Stimulated activated CD4-positive, alpha-beta T cell treated with anti-CD3 and anti-CD28 coated beads, Interleukin-2, amount 100 ng/mL, for 4 hours (primary cell): ENCODE measurements at regions not wholly inside any gene's neighbourhood (a gene's known extent, or its start where the extent isn't known, plus 50 kb on each side); places are given as distances from the start of the nearest gene placed in this dataset.

ENCODE experiments used
- DNase-seq: peaks from one replicate; pipeline ENCODE4 v3.0.0-alpha.2; 2020; ENCODE audit warnings: low read depth

DNA sequence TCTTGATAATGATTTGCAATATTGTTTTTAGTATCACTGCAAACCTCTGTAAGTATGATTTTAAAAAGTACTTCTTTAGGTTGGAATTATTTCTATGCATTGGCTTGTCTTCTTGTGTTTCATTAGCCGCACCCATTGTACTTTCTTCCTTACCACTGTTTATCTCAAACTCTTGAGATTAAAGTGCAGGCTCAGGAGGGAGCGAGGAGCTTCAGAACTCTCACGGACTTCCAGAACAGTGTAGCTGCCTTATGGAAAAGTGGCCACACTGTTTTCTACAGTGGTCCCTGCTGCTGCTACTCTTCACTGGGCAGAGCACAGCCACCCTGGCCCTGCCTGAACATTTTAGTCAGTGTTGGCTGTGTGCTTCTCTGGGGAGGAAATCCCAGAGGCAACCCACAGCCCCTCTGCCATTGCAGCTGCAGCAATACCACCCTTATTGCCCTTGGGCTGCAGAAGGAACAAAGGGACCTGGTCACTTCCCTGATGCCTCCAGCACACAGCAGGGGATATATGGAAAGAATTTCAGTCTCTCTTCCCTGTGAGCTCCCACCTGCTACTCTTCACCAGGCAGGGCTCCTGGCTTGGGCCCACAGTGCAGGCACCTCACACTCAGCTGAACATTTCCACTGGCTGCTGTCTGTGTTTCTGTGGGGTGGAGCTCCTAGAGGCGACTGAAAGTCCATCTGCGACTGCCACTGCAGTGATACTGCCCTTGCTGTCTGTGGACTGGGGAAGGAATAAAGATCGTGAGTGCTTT, 91.7 kb upstream of the MAP3K4 start:
- no peak for DNase-seq

DNA sequence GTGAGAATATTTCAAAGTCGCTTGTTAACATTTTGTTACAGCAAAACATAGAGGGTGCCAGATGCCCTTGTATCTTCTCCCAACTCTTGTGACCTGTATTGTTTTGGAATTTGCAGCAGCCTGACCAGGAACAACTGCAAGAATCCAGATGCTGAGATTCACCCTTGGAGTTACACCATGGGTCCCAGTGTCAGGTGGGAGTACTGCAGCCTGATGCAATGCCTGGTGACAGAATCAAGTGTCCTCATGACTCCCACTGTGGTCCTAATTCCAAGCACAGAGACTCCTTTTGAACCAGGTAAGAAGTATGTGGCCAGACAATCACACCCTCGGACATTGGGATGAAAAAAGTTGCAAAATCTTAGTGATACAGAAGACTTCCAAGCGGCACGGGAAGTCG, 79.6 kb upstream of the MAP3K4 start:
- DNase-seq, result no peak

DNA sequence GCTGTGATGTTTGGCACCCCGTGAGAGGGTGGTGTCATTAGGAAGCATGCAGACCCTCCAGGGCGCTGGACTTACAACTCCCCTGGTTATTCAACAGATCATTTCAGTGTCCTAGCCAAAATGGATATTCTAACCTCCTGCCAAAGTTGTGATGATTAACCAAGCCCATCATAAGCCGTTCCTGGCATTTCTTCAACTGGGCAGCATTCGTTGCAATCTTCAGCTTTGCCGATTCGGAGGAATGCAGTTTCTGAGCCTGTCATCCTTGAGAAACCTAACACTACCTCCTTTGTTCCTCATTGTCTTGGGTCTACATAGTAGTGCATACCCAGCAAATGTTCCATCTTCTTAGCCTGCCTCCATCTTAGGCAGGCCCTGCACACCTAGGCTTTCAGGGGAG, 79.2 kb upstream of the MAP3K4 start:
- no peak for DNase-seq

DNA sequence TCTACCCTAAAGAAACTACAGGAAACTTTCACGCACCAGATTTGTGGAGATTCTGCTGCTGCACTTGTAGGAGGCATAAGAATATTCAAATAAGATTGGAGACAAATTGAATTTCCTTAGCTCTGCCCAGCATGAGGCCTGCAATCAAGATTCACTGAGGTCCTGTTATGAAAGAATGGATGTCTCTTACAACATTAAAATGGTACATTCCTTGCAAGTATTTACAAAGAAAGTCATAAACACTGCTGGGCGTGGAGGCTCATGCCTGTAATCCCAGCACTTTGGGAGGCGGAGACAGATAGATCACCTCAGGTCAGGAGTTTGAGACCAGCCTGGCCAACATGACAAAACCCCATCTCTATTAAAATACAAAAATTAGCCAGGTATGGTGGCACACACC, 74.0 kb upstream of the MAP3K4 start:
- DNase-seq, result no peak

DNA sequence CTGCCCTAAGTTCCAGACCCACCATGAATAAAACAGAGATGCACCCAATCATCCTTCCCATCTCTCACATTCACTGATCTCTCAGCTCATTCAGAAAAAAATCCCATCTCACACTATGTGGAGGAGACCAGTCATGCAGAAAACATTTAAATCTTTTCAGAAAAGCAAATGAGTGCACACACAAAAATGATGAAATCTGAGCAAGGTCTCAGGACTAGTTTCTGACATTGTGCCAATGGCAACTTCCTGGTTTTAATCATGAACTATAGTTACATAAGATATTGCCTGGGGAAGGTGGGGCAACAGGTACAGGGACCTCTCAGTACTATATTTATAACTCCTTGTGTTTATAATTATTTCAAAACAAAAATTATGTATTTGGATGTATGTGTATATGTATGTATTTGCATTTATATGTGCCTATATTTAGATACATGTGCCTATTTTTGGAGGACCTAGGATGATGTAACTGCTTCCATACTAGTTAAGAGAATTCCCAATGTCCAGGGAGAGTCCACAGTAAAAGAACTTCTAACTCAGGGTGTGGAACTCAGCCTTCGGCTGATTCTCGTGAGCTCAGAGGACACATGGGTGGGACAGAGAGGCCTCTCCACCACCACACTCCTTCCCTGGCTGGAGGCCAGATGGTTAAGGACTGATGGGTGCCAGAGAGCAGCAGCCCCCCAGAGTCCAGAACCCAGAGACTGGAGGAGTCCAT, 71.7 kb upstream of the MAP3K4 start:
- DNase-seq, result no peak

DNA sequence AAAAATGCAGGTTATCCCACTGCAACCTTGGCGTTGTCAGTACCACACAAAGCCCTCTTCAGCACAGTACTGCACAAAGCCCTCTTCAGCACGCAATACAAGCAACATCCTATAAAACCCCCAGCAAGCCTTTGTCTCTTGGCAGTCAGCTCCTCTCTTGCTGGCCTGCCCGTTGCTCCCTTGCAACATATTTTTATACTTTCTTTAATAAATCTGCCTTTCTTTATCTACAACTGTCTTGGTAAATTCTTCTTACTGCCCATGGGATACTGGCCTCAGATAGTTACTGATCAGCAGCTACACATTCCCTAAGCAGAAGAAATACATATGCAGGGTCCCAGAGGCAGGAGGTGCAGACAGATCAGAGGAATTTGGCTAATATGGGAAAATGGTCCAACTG, 70.5 kb upstream of the MAP3K4 start:
- no peak for DNase-seq

DNA sequence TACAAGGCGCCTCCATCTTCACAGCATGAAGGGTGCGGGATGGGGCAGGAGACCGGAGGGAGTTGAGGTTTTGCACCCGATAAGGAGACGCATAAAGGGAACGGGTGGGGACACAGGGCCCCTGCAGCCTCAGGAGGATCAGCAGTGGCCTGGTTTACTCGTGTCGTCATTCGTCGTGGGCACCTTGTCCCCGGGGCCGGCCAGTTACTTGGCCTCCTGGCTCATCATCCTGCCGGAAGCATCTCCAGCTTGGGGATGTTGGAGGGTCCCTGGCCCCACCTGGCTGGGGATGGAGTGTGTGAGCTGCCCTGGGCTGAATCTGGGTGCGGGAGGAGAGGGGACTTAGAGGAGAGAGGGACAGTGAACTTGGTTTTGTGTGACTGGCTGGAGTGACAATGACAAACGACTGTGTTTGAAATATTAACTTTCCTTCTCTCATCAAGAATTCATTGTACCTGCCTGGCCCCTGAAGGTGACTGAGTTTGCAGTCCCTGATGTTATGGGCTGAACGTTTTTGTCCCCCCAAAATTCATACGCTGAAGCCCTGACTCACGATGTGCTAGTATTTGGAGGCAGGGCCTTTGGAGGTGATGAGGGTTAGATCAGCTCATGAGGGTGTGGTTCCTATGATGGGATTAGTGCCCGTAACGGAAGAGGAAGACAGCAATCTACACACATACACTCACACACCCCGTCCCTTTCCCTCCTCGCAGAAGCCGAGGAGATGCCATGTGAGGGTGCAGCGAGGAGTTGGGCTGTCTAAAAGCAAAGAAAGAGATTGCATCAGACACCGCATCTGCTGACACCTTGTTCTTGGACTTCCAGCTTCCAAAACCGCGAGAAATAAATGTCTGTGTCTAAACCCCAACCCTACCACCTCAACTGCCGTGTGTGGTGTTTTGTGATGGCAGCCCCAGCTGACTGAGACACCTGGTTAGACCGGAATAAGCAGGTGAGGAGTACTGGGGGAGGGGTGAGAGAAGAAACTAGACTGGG, 65.0 kb upstream of the MAP3K4 start:
- no peak for DNase-seq

DNA sequence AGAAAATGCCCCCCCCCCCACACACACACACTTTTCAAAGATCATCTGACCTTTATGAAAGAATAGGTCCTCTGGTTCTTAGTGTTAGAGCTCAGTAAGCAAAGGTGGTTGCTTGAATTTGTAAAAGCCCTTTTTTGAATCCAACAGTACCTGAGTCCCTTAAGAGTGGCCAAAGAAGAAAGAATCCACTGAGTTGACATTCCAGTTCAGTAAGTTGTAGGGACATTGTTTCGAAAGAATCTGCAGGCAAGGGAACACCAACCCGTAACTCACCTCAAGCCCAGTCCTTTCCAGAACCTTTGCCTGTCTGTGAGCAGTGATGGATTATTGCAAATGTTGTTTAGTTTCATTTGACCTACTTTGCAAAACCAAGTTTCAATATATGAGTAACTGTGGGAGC, 64.2 kb upstream of the MAP3K4 start:
- DNase-seq, result no peak

DNA sequence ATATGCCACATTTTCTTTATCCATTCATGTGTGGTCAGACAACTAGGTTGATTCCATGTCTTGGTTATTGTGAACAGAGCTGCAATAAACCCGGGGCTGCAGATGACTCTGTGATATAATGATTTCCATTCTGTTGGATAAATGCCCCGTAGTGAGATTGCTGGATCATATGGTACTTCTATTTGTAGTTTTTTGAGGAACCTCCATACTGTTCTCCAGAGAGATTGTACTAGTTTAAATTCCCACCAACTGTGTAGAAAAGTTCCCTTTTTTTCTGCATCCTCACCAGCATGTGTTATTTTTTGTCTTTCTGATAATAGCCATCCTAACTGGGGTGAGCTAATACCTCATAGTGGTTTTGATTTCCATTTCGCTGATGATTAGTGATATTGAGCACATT, 62.2 kb upstream of the MAP3K4 start:
- no peak for DNase-seq

DNA sequence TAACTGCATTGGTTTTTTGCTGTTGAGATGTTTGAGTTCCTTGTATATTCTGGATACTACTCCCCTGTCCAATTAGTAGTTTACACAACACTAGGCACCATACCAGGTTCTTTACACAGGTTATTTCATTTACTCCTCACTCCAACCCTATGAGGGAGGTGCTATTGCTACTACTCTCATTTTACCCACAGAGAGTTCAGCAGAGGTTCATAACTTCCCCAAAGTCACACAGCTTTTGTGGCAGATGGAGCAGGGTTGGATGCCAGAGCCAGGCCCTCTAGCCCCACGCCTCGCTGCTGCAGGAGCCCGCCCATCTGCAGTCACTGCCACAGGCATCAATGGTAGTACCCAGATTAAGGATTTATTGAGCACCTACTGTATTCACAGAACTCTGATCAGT, 61.7 kb upstream of the MAP3K4 start:
- no peak for DNase-seq

DNA sequence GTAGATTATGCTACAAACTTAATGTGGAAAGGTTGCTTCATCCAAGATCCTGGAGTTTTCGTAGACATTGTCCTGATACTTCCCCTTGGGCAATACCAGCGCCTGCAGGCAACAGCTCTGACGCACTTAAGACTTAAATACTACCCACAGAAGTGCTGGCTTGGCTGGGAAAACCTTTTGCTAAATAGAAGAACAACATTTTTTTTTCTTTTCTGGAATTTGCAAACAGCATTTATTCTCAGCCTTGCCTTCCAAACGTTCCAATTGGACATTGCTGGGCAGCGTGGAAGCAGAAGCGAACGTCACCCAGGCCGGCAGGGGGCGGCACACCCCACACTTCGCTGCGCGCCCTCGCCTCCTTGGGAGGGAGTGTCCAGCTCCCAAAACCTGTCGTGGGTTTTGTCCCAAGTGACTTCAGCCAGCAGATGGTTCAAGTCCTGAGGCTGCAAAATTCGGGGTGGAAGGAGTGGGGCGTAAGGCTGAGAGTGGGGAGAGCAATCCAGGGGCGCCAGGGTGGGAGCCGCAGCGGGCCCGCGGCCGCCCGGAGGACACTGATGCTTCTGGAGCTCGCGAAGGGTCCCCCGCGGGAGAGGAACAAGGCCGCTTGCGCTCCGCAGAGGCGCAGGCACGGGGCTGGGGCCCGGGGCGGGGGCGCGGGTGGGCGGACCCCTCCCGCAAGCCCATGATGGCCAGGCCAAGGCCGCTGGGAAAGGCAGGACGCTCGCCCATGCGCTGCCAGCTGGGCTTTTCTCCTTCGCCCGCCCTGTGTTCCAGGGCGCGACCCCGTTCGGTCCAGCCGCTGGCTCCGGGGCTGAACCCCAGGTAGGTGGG, 60.8 kb upstream of the MAP3K4 start:
- DNase-seq, result peak; percentile 10

DNA sequence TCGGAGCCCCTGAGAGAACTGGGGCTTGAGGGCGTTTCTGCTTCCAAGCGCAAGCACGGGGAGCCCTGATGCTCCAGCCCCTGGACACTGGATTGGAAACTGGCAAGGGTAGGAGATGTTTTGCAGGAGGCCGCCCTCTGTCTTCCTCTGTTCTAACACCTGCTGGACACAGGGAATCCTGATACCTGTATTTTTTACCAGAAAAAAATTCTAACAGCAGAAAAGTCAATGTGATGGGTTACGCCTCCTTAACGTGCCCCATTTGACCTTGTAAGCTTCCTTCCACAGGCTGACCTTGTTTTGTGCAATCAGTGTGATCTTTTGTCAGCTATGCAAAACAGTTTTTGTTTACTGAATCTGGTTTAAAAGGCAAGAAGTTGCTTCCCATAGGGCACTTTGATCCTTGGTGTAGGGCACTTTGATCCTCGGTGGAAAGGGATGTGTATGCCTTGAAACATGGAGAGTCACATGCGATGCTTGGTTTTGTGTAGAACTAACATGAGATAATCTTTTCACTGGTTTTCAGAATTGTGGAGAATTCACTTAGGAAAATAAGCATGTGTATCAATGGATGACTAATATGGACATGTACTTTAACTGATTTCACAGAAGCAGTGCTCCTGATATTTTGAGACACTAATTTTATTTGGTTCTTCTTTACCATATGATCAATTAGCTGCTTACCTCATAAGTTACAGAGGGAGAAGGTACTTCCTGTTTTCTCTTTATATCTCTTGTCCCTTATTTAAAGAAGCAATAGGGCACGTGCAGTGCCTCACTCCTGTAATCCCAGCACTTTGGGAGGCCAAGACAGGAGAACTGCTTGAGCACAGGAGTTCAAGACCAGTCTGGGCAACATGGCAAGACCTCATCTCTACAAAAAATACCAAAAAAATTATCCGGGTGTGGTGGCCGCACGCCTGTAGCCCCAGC, 59.9 kb upstream of the MAP3K4 start:
- no peak for DNase-seq

DNA sequence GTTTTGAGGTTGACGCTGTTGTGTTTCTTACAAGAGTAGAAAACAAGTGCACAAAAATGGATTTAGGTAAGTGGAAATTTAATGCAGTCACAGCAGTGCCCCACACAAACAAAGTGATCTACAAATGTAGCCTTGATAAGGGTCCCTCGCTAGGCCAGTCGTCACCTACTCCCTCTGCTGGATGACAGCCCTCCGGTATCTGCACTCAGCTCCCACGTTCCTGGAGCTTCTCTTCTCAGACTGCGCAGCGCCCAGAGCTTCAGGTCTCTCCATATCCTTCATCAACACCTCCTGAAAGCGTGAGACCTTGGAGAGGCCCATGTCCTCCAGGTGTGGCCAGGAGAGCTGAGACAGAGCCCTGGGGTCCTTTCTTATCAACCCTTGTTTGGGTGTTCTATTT, 58.3 kb upstream of the MAP3K4 start:
- DNase-seq, result no peak

DNA sequence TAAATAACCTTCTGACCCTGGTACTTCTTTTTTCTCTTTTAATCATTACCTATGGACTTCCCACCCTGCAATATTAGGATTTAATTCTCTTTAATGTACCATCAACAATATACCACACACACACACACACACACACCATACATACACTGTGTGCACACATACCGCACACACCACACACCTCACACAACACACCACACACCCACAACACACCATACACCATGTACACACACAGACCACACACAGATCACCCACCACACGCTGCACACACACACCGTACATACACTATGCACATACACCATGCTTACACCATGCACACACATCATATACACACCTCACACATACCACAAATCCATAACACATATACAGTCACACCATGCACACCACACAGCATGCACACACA, 57.4 kb upstream of the MAP3K4 start:
- DNase-seq, result no peak

DNA sequence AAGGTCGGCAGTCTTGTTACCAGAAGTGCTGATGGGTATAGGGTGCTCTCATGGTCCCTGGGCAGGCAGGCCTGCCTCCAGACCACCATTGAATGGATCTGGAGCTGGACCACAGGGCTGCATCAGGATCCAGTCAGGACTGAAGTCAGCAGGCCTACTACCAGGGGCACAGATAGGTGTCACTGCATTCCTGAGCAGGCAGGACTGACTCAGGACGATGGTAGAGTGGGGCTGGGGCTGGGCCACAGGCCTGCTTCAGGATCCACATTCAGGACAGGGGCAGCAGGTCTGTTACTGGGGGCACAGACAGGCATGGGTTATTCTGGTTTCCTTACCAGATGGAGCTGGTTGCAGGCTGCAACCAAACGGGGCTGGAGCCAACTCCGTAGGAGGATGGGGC, 51.4 kb upstream of the MAP3K4 start:
- DNase-seq, result no peak
